ENCODE measurements at regions not wholly inside any gene's neighbourhood (a gene's known extent, or its start where the extent isn't known, plus 50 kb on each side); places are given as distances from the start of the nearest gene placed in this dataset.

DNA sequence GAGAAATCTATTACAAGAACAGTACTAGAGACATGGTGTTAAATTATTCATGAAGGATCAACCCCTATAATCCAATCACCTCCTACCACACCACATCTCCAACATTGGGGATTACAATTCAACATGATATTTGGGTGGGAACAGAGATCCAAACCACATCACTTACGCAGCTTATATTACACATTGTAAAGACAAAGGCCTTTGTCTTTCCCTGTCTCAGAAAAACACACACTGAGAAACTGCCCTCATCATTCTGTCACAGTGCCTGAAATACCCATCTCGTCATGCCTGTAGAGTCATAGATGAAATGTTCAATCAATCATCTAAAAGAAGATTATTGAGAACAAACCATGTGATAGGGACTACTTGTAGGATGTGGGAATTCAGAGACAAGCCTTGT lies 558.8 kb upstream of the GRIA3 start:
- TF ChIP-seq POLR2AphosphoS5 (IDR thresholded peaks at IDR 0.05; ENCODE audit: low read depth, low read length) = no peak
- TF ChIP-seq, protein P1, sequence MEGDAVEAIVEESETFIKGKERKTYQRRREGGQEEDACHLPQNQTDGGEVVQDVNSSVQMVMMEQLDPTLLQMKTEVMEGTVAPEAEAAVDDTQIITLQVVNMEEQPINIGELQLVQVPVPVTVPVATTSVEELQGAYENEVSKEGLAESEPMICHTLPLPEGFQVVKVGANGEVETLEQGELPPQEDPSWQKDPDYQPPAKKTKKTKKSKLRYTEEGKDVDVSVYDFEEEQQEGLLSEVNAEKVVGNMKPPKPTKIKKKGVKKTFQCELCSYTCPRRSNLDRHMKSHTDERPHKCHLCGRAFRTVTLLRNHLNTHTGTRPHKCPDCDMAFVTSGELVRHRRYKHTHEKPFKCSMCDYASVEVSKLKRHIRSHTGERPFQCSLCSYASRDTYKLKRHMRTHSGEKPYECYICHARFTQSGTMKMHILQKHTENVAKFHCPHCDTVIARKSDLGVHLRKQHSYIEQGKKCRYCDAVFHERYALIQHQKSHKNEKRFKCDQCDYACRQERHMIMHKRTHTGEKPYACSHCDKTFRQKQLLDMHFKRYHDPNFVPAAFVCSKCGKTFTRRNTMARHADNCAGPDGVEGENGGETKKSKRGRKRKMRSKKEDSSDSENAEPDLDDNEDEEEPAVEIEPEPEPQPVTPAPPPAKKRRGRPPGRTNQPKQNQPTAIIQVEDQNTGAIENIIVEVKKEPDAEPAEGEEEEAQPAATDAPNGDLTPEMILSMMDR (IDR thresholded peaks at IDR 0.05) = no peak

Measured in Panc1 (cell line).